K562 (cell line): ENCODE measurements at regions not wholly inside any gene's neighbourhood (a gene's known extent, or its start where the extent isn't known, plus 50 kb on each side); places are given as distances from the start of the nearest gene placed in this dataset.
"Not testable (repeated sequence)": the region's sequence is repeated elsewhere in the genome, so short reads cannot be mapped to it uniquely, and the experiment has no call there.

Source experiments
- ATAC-seq: fragments of 200-7000 bp; cut with Tn5 transposase; 3 replicates; pipeline ENCODE4 v1.9.1; 2020; ENCODE audit warnings: moderate library complexity
- BruUV-seq: library from RNA; stranded (reverse); fragments of 400-500 nt; replicated peaks from 2 replicates; lab custom pipeline; 2021; lab: Mats Ljungman, UMichigan
- CTCF ChIA-PET: fragments of 300-600 bp; formaldehyde crosslinking; extraction: SDS; loops from one replicate; lab custom pipeline; 2021; ENCODE audit warnings: low intra/inter-chr PET ratio; lab: Yijun Ruan, JAX
- POLR2A ChIA-PET: fragments of 300-600, 350-650 bp; sonication (Branson Sonifier 250); formaldehyde crosslinking; extraction: SDS; loops from one replicate; lab custom pipeline; 2021; ENCODE audit warnings: antibody characterized with exemption, inconsistent platforms; lab: Yijun Ruan, JAX
- DNase-seq, 4 experiments: peaks; one replicate each; pipeline versions ENCODE4 v3.0.0 to v3.0.0-alpha.2; 2011 to 2018; ENCODE audit warnings: low spot score in 3 of 4, mixed read lengths in 3 of 4; ENCODE audit errors: extremely low read depth in 1 of 4
- FAIRE-seq: peaks from 2 replicates; lab custom pipeline; 2011; peaks lifted over from hg19 to GRCh38; lab: Jason Lieb, UNC
- H2AFZ ChIP-seq: 2 replicates; pipeline ENCODE4 v1.6.0; 2011; ENCODE audit warnings: low read depth, low read length, control low read depth, inconsistent platforms
- H3K27ac ChIP-seq: fragments of 200-600 bp; 3 replicates; pipeline ENCODE4 v1.8.0; 2011; ENCODE audit warnings: low read depth, mild to moderate bottlenecking, control low read depth, inconsistent platforms, low read length, moderate library complexity, mixed read lengths; ENCODE audit errors: extremely low read depth
- H3K27me3 ChIP-seq, 2 experiments: fragments of 300-600 bp in 1 of 2; 2 replicates in 1 of 2; 3 replicates in 1 of 2; pipeline versions ENCODE4 v1.6.0 to v1.8.0; 2011; ENCODE audit warnings: inconsistent platforms in 2 of 2, low read length in 2 of 2, mild to moderate bottlenecking in 1 of 2, mixed read lengths in 1 of 2, moderate library complexity in 1 of 2; ENCODE audit not compliant: control insufficient read depth in 2 of 2, insufficient read depth in 2 of 2
- H3K36me3 ChIP-seq: fragments of 300-600 bp; 3 replicates; pipeline ENCODE4 v1.8.0; 2011; ENCODE audit warnings: mild to moderate bottlenecking, low read length, inconsistent platforms; ENCODE audit not compliant: control insufficient read depth, insufficient read depth
- H3K4me1 ChIP-seq, 2 experiments: fragments of 200-600 bp in 1 of 2; replicated peaks in 1 of 2; 2 replicates in 1 of 2; 3 replicates in 1 of 2; pipeline versions ENCODE4 v1.5.1 to v1.8.0; 2011; ENCODE audit warnings: inconsistent platforms in 2 of 2, low read length in 2 of 2, mild to moderate bottlenecking in 1 of 2, mixed read lengths in 1 of 2, moderate library complexity in 1 of 2; ENCODE audit not compliant: control insufficient read depth in 2 of 2, insufficient read depth in 2 of 2
- H3K4me2 ChIP-seq: 2 replicates; pipeline ENCODE4 v1.6.1; 2011; ENCODE audit warnings: low read length, control low read depth, inconsistent platforms, mixed read lengths; ENCODE audit not compliant: insufficient read depth
- H3K4me3 ChIP-seq: fragments of 200-600 bp; sonication (generic), shearing (Covaris generic); 2 replicates; pipeline ENCODE4 v1.5.1; 2016; ENCODE audit warnings: control low read depth, inconsistent platforms
- H3K79me2 ChIP-seq: fragments of 200-600 bp; 3 replicates; pipeline ENCODE4 v1.8.0; 2011; ENCODE audit warnings: low read length, inconsistent platforms; ENCODE audit not compliant: control insufficient read depth, insufficient read depth
- H3K9ac ChIP-seq, 2 experiments: 2 replicates each; pipeline versions ENCODE4 v1.6.0 to v1.6.1; 2011; ENCODE audit warnings: low read depth in 2 of 2, low read length in 2 of 2, control low read depth in 1 of 2, inconsistent platforms in 1 of 2, mild to moderate bottlenecking in 1 of 2, mixed read lengths in 1 of 2; ENCODE audit not compliant: insufficient read depth in 1 of 2
- H3K9me1 ChIP-seq: one replicate; pipeline ENCODE4 v1.6.0; 2011; ENCODE audit warnings: inconsistent platforms, mild to moderate bottlenecking, low read length, moderate library complexity; ENCODE audit not compliant: control insufficient read depth, insufficient read depth
- H3K9me3 ChIP-seq: replicated peaks from 2 replicates; pipeline ENCODE4 v1.5.1; 2011; ENCODE audit warnings: low read depth, low read length, inconsistent platforms; ENCODE audit not compliant: control insufficient read depth, insufficient read depth
- H4K20me1 ChIP-seq: replicated peaks from 2 replicates; pipeline ENCODE4 v1.6.1; 2011; ENCODE audit warnings: low read length, inconsistent platforms, mixed read lengths; ENCODE audit not compliant: control insufficient read depth, insufficient read depth
- ELK1 ChIP-seq: sonication (generic); formaldehyde crosslinking; IDR thresholded peaks from 2 replicates; pipeline ENCODE4 v1.8.1; 2022; ENCODE audit warnings: missing genetic modification reagents
- PCBP1 ChIP-seq: fragments of 200-400 bp; formaldehyde crosslinking; IDR thresholded peaks from 2 replicates; pipeline ENCODE4 v1.6.1; 2018; ENCODE audit warnings: mild to moderate bottlenecking, low read depth, low read length; ENCODE audit not compliant: poor library complexity, severe bottlenecking
- WGBS: fragments of 100-300 bp; shearing (Covaris generic); methylation state at CpG from one replicate; pipeline ENCODE4 v1.1.6; 2016; ENCODE audit warnings: low coverage, mixed read lengths; ENCODE audit not compliant: insufficient coverage; ENCODE audit errors: missing lambda C conversion rate; 5-methylcytosine and 5-hydroxymethylcytosine counted together
- in situ Hi-C: fragments of 300-500 bp; cut with MboI; formaldehyde crosslinking; loops from 4 replicates; pipeline ENCODE4 v1.15.0; 2018; ENCODE audit warnings: inconsistent platforms, mixed read lengths
- intact Hi-C: fragments of 100-400 bp; cut with micrococcal nuclease; formaldehyde crosslinking; loops from 2 replicates; pipeline ENCODE4 v1.14.2; 2022

- H3K4me3 ChIP-seq, in situ Hi-C loops, intact Hi-C loops, H4K20me1 ChIP-seq, H3K4me2 ChIP-seq, H3K9me1 ChIP-seq, H3K27ac ChIP-seq, H3K9ac ChIP-seq, H3K79me2 ChIP-seq, ATAC-seq, H3K36me3 ChIP-seq, POLR2A ChIA-PET, BruUV-seq, FAIRE-seq, H3K9me3 ChIP-seq, CTCF ChIA-PET, H2AFZ ChIP-seq: not testable (repeated sequence)
- peak in 1 of 4 experiments; percentile 2 for DNase-seq
- WGBS: 1% methylated on average over 4 of the region's 6 CpGs
- TF ChIP-seq ELK1 (CRISPR knock-in tag) (0 out of 2 replicates have a peak, but pooled peaks have one; percentile 53), PCBP1 (peak; percentile 27)
- peaks cover 0 to 22% of the 10 kb centered on the region in 2 experiments; a peak in 1 of 5 replicates for H3K4me1 ChIP-seq
- peaks cover 0 to 13% of the 10 kb centered on the region in 2 experiments; a peak in 2 of 5 replicates for H3K27me3 ChIP-seq
Observed at GRCh38 chr1:144103156-144103880, 131.5 kb upstream of the FAM72C start.

- intact Hi-C loops, DNase-seq, in situ Hi-C loops, H2AFZ ChIP-seq, H4K20me1 ChIP-seq, H3K36me3 ChIP-seq, POLR2A ChIA-PET, H3K4me3 ChIP-seq, H3K9me3 ChIP-seq, H3K4me2 ChIP-seq, H3K27ac ChIP-seq, H3K9ac ChIP-seq, H3K9me1 ChIP-seq, BruUV-seq, CTCF ChIA-PET, ATAC-seq, H3K79me2 ChIP-seq, FAIRE-seq: not testable (repeated sequence)
- WGBS: 3% methylated on average over 3 of the region's 3 CpGs
- Histone ChIP-seq H3K27me3 (peaks cover 0 to 13% of the 10 kb centered on the region in 2 experiments; a peak in 2 of 5 replicates), H3K4me1 (peaks cover 0 to 22% of the 10 kb centered on the region in 2 experiments; a peak in 1 of 5 replicates)
Observed at GRCh38 chr1:144102046-144102745, 130.4 kb upstream of the FAM72C start.
